GM21717 (cell line): ENCODE measurements at regions not wholly inside any gene's neighbourhood (a gene's known extent, or its start where the extent isn't known, plus 50 kb on each side); places are given as distances from the start of the nearest gene placed in this dataset.
"Not testable (repeated sequence)": the region's sequence is repeated elsewhere in the genome, so short reads cannot be mapped to it uniquely, and the experiment has no call there.

ENCODE experiments used
- ATAC-seq: cut with Tn5 transposase; IDR thresholded peaks from one replicate; pipeline ENCODE4 v1.9.1; 2021; ENCODE audit warnings: mild to moderate bottlenecking, moderate library complexity; ENCODE audit not compliant: unreplicated experiment

DNA sequence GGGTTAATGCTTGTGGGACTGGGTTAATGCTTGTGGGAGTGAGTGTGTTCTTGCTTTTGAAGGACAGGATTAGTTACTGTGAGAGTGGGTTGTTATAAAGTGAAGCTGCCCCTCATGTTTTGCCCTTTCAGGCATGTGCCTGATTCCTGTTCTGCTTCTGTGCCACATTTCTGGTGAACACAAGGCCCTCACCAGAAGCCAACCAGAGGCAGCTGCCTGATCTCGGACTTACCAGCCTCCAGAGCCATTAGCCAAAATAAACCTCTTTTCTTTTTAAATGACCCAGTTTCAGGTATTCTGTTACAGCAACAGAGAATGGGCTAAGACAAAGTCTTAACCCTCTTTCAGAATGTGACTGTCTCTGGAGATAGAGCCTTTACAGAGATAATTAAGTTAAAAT is 113.3 kb upstream of the TMTC4 start:
- ATAC-seq, result no peak

DNA sequence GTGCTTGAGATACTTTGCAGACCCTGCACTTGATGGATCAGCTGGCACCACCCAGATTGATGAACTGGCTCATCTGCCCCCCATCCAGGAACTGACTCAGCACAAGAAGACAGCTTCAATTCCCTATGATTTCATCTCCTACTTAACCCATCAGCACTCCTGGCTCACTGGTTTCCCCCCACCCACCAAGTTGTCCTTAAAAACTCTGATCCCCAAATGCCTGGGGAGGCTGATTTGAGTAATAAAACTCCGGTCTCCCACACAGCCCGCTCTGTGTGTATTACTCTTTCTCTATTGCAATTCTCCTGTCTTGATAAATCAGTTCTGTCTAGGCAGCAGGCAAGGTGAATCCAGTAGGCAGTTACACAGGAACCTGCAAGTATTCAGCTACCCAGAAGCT is 102.1 kb upstream of the TMTC4 start:
- ATAC-seq, result not testable (repeated sequence)

DNA sequence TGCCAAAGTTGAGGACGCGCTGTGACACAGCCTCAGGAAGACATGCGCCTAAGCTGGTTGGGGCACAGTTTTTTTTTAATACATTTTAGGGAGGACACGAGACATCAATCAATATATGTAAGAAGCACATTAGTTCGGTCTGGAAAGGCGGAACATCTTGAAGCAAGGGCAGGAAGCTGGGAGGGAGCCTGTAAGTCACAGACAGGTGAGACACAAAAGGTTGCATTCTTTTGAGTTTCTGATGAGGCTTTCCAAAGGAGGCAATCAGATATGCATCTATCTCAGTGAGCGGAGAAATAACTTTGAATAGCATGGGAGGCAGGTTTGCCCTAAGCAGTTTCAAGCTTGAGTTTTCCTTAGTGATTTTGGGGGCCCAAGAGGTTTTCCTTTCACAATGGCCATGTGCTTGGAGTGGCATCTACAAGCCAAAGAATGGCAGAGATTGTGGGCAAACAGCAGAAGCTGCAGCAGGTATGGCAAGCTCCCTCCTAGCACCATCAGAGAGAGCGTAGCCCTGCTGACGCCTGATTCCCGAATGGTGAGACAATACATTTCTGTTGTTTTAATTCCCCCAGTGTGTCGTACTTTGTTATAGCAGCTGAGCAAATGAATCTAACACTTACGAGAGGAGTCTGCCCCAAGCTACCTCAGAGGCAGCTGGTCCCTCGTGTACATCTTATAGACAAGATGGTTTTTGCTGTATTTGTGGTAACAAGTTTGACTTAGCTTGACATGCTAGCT is 99.5 kb upstream of the TMTC4 start:
- no peak for ATAC-seq

DNA sequence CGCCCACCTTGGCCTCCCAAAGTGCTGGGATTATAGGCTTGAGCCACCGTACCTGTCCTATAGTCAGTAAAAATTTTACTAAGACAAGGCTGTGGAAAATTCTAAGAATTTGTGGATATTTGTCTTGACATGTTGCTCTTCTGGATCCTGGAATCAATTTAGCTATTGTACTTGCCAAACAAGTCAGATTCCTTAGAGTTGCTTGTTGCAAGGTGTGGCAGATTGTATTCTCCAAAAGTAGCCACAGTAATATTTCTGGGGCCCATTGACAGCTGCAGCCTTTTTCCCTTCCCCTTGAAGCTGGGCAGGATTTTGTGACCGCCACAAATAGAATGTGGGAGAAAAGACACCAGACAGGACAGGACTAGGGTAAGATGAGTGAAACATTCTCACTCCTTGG is 98.8 kb upstream of the TMTC4 start:
- no peak for ATAC-seq

DNA sequence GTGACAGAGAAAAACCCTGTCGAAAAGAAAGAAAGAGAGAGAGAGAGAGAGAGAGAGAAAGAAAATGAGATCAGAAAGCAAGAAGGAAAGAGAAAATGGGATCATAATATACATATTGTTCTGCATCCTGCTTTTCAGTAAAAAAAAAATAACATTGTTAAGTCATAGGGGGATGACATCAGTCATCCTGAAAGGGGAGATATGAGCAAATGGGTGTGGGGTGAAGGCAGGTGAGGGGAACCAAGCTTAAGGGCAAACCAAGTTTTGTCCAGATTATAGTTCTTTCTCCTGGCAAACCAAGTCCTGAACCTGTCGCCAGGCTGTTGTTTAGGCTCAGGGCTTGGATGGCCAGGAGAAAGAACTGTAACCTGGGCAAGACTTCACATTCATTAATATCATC is 92.6 kb upstream of the TMTC4 start:
- no peak for ATAC-seq

DNA sequence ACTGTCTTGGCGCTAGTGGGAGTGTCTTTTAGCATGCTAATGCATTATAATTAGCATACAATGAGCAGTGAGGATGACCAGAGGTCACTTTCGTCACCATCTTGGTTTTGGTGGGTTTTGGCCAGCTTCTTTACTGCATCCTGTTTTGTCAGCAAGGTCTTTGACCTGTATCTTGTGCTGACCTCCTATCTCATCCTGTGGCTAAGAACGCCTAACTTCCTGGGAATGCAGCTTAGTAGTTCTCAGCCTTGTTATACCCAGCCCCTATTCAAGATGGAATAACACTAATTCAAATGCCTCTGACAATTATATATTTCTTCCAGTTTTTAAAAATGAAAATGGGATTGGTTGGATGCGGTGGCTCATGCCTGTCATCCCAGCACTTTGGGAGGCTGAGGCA is 92.0 kb upstream of the TMTC4 start:
- ATAC-seq, result not testable (repeated sequence)

DNA sequence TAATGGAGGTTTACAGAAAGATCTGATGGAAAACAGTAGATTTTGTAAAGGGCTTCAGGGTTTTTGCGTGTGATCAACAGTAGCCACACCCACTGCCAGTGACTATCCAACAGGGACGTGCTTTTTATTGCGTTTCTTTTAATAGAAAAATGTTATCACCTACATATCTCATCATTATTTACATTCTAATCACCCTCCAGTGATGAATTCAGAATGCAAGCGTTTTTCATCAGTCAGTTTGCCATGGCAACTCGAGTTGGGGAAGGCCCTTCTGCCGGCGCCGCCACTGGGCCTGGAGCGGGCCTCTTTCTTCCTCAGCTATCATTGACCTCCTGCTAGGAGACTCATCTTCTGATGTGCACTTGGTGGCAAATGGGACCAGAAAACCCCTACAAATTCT is 90.3 kb upstream of the TMTC4 start:
- no peak for ATAC-seq

DNA sequence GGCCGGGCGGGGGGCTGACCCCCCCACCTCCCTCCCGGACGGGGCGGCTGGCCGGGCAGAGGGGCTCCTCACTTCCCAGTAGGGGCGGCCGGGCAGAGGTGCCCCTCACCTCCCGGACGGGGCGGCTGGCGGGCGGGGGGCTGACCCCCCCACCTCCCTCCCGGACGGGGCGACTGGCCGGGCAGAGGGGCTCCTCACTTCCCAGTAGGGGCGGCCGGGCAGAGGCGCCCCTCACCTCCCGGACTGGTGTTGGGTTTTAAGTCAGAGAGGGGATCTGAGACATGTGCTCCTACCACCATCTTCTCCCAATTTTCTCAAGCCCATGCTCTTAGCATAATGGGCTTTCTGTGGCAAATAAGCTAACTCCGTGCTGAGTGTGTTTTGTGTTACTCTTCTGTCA is 87.5 kb upstream of the TMTC4 start:
- ATAC-seq, result not testable (repeated sequence)

DNA sequence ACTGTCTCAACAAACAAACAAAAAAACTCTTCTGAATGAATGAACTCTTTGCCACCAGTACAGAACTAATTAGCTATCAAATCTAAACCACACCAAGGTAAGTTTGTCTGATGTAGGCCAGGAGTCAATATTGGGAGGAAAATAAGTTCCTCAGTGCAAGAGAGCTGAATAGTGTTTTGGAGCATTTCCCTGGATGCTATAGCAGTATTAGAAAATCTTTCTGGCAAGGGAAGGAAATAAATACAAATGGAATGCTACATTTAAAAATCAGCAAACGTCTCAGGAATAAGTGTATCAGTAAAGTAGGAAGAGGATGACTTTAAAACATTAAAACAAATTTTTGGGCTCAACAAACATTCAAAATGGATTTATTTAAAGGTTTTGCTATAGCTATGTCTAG is 81.3 kb upstream of the TMTC4 start:
- ATAC-seq, result no peak

DNA sequence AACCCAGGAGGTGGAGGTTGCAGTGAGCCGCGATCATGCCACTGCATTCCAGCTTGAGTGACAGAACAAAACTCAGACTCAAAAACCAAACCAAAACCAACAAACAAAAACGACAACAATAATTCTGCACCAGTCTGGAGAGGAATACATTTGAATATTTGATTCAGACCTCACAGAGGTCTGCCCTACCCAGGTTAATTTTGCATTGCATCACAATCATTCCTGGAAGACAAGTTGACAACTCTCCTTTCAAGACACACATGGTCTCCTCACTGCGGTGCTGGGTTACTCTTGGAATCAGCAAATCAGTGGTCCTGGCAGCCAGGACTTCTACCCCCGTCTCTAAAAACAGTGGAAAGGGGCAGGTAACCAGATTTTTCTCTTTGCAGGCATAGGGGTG is 79.9 kb upstream of the TMTC4 start:
- no peak for ATAC-seq

DNA sequence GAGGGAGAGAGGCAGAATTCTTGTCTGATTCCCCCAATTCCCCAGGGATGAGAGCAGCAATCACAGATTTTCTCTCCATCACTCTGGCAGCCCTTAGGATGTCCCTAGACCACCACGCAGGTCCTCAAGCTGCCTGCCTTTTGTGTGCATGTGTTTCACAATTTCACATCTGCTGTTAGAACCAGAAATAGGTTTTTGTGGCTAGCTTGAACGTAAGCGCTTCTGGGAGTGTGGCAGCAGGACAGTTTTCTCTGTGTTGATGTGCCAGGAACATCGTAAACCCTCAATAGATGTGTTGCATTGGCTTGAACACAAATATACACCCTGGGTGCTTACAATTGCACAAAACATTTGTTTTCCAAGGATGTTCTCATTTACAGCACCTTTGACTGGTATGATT is 78.8 kb upstream of the TMTC4 start:
- ATAC-seq, result no peak

DNA sequence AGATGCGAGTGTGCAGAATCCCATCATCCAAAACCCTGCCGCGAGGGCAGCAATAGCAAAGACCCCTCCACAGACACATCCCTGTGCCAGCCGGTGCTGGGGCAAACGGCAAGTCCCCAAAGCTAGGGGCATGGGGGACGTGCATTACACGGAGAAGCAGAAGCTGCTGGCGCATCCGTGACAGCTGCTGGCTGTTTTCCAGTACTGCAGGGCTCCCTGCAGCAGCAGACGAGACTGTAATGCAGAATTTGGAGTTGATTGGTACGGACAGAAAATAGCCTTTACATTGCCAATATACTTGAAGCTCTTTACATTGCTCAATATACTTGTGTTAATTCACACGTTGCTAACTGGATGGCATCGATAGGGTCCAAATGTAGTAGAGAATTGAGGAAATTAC is 77.2 kb upstream of the TMTC4 start:
- ATAC-seq, result no peak

DNA sequence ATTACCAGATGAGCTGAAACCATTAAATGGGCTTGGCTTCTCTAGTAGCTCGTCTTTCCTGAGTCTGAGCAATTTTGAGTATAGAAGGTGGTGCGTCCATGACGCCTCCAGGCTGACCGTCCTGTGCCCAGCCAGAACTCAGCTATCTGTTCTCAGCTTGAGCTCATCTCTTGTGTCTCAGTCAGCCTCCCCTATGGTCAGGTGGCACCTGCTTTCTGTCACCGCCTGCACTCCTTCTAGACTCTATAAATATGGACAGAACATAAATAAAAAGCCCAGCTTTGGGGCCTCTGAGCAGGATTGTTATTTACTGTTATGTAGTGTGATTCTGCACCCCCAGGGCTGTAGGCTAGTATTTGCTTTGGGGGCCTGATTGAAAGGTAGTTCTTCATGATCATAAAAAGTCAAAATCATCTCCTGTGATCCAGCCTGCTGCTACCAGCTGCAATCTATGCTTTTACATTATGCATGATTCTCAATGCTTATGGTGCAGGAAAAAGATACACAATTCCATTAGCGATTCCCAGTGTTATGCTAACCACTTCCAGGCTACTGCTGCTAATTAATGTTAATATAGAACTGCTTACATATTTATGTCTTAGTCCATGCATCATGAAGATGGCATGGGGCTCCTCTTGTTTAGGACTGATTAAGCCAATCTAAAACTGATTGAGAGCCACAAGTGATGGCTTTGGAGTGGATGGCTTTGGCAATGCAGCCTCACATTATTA is 72.5 kb upstream of the TMTC4 start:
- no peak for ATAC-seq

DNA sequence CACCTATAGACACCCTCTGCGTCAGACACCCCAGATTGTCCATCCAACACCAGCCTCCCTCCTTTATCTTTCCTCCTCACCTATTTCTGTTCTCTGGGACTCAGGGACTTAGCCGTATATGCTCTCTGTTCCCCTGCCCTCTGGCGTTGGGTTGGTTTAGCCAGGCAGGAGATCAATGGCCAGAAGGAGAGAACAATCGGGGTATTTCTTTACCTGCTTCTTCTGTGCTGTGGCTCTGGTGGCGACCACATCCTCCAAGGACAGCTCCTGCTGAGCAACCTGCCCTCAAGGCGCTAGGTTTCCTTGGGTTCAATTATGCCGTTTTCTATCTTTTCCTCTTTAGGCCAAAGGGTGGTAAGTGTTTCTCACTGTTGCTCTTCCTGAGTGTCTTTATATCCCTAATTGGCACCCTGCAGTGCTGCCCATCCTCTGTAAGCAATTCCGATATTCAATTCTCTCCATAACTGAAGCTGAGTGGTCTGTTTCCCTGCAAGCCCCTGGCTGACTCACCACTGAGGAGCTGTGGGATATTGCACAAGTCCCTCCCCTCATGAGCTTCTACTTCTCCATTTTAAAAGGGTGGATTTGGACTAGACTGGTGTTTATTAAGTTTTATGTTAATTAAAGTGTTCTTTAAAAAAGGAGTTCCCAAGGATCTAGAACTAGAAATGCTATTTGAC is 63.7 kb upstream of the TMTC4 start:
- no peak for ATAC-seq

DNA sequence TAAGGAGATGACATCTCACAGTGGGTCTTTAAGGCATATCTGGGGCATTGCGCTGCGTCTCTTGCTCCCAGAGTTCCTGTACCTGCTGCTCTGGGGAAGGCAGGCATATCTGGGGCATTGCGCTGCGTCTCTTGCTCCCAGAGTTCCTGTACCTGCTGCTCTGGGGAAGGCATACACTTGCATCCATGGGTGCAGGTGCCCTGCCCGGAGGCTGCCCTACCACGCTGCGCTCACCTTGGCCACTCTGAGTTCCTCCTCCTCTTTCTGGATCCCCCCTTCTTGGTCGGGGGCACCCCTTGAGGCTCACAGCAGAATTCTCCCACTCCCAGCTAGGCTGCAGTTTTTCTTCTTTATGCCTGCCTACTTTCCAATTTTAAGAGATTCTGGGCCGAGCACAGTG is 60.9 kb upstream of the TMTC4 start:
- no peak for ATAC-seq

DNA sequence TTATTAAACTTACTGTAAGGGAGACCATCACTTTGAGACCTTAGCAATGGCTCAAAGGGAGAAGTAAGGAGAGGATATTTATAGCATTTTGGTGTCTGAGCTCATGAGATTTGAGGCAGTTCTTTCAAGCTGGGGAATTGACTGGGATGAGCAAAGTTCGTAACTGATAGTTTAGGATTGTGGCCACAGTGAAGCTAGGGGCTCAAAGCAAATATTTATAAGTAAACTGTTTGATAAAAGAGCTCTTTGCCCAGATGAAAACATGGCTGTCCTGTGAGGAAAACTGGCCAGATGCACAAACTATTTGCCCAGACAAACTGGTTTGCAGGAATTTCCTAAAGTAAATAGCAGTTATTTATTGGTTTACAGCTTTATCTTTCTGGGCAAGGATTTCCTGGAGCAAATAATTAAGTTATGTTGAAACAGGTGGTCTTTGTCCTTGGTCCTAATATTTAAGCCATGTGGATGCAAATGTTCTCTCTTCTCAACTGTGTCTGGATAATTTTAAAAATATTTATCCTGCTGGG is 59.7 kb upstream of the TMTC4 start:
- ATAC-seq, result no peak

DNA sequence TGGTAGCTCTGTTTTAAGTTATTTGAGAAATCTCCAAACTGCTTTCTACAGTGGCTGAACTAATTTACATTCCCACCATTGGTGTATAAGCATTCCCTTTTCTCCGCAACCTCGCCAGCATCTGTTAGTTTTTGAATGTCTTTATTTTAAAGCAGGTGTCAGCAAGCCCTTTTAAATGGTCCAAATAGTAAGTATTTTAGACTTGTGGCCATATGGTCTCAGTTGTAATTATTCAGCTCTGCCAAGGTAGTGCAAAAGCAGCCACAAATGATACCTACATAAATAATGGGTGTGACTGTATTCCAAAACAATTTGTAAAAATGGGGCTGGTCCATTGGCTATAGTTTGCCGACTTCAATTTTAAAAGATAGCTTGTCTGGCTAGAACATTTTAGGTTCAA is 58.7 kb upstream of the TMTC4 start:
- no peak for ATAC-seq

DNA sequence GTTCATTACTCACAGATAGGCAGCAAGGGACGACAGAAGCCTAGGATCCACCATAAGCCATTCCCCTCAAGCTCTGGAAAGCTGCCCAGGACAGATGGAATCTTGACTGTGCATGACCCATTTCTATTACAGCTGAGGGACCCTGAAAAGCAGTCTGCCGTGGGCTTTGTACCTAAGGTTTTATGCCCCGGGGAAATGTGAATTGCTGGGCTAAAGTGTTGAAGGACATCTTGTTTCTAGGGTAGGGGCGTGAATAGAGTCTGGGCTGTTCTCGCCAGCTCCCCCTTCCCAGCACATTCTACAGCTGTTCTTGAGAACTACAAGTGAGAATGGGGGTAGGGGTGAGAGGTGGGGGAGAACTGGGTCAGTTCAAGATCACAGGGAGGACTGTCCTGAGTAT is 53.6 kb upstream of the TMTC4 start:
- ATAC-seq, result no peak

DNA sequence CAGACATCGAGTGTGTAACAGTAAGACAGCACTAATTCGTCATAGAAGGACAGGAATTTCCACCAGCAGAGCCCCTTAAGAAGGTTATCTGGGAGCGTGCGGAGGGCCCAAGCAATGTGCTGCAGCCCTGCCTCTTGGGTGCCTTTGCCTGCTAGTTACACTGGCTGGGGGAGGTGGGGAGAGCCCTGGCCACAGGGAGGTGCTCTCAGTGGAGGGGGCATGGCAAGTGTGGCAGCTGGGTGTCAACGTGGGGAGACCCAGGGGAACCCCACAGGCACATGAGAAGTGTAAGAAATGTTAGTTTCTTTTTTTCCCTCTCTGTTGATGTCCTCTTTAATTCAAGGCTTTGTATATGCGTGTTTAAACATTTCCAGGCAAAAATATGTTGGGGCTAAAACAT is 50.9 kb upstream of the TMTC4 start:
- no peak for ATAC-seq

DNA sequence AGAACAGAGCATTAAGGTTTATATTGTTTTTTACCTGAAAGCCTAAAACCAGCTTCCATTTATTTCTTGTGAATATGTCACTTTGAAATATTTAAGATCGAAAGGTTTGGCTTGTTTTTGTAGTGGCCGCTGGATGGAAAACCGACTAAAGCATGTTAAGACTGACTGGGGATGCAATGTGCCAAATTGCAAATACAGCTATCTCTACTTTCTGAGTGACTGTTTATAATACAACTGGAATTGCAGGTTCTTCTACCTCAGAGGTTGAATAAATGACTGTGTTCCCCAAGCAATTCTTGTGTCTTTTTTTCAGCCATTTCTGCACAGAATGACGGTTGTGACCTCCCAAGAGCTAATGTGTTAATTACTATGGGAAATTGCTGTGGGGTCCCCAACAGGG is 50.0 kb upstream of the TMTC4 start:
- ATAC-seq, result no peak
